Cardiac muscle cell (in vitro differentiated cells and primary cell): ENCODE measurements at regions not wholly inside any gene's neighbourhood (a gene's known extent, or its start where the extent isn't known, plus 50 kb on each side); places are given as distances from the start of the nearest gene placed in this dataset.

Source experiments
- DNase-seq, 2 donors: peaks; one replicate each; pipeline versions ENCODE4 v3.0.0 to v3.0.0-alpha.2; 2010 to 2017; ENCODE audit warnings: low read depth in 1 of 2, low spot score in 1 of 2
- H3K27ac ChIP-seq: fragments of 200-600 bp; sonication (generic); 2 replicates; pipeline ENCODE4 v1.5.1; 2016
- H3K27me3 ChIP-seq: fragments of 200-600 bp; sonication (generic); 2 replicates; pipeline ENCODE4 v1.6.0; 2016; ENCODE audit warnings: control low read depth
- H3K36me3 ChIP-seq: fragments of 200-600 bp; sonication (generic); 2 replicates; pipeline ENCODE4 v1.5.1; 2016; ENCODE audit warnings: control low read depth
- H3K4me1 ChIP-seq: fragments of 200-600 bp; sonication (generic); 2 replicates; pipeline ENCODE4 v1.8.1; 2017; ENCODE audit warnings: low read depth, mild to moderate bottlenecking, mixed run types
- H3K4me3 ChIP-seq: fragments of 200-600 bp; sonication (generic); 2 replicates; pipeline ENCODE4 v1.5.1; 2016; ENCODE audit warnings: mild to moderate bottlenecking
- H3K9me3 ChIP-seq: fragments of 200-600 bp; sonication (generic); 2 replicates; pipeline ENCODE4 v1.5.1; 2017; ENCODE audit warnings: low read depth, mild to moderate bottlenecking, control low read depth
- TF ChIP-seq, protein P1 (sequence below): IDR thresholded peaks from 2 replicates; pipeline ENCODE4 v1.5.1; 2012; ENCODE audit warnings: low read depth, mild to moderate bottlenecking, low read length

DNA sequence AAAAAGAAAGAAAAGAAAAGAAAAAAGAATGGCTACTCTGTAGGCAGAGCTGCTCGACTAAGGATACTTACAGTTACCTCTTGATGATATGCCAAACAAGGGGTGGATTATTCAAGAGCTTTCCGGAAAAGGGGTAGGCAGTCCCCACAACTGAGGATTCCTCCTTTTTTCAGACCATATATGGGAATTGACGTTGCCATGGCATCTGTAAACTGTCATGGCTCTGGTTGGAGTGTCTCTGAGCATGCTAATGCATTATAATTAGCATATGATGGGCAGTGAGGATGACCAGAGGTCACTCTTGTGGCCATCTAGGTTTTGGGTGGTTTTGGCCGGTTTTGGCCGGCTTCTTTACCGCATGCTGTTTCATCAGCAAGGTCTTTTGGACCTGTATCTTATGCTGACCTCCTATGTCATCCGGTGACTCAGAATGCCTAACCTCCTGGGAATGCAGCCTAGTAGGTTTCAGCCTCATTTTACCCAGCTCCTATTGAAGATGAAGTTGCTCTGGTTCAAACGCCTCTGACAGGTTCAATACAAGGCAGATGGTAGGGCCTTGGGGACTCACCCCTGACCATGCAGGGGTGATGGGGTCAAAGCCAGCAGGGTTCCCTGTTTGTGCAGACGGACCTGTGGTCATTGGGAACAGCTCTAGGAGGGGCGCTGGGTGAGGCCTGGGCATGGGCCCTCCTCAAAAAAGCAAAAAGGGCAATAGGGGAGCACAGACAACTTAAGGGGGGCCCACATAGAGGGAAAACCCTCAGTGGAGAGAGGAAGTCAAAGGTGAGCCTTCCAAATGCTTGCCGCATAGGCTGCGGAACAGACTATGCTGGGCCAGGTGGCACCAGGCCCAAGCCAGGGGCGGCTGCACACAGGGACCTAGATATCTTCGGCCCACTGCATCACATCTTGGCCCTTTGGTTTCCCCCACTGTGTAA, 251.2 kb upstream of the RAB6C start:
- no peaks in the 10 kb centered on the region for H3K4me1 ChIP-seq
- DNase-seq: no peak
- no peak overlapping the region for H3K4me3 ChIP-seq
- H3K27me3 ChIP-seq: no peaks in the 10 kb centered on the region
- no peaks in the 10 kb centered on the region for H3K9me3 ChIP-seq
- H3K27ac ChIP-seq: no peak overlapping the region
- no peaks in the 10 kb centered on the region for H3K36me3 ChIP-seq
- TF ChIP-seq, protein P1, sequence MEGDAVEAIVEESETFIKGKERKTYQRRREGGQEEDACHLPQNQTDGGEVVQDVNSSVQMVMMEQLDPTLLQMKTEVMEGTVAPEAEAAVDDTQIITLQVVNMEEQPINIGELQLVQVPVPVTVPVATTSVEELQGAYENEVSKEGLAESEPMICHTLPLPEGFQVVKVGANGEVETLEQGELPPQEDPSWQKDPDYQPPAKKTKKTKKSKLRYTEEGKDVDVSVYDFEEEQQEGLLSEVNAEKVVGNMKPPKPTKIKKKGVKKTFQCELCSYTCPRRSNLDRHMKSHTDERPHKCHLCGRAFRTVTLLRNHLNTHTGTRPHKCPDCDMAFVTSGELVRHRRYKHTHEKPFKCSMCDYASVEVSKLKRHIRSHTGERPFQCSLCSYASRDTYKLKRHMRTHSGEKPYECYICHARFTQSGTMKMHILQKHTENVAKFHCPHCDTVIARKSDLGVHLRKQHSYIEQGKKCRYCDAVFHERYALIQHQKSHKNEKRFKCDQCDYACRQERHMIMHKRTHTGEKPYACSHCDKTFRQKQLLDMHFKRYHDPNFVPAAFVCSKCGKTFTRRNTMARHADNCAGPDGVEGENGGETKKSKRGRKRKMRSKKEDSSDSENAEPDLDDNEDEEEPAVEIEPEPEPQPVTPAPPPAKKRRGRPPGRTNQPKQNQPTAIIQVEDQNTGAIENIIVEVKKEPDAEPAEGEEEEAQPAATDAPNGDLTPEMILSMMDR: no peak

DNA sequence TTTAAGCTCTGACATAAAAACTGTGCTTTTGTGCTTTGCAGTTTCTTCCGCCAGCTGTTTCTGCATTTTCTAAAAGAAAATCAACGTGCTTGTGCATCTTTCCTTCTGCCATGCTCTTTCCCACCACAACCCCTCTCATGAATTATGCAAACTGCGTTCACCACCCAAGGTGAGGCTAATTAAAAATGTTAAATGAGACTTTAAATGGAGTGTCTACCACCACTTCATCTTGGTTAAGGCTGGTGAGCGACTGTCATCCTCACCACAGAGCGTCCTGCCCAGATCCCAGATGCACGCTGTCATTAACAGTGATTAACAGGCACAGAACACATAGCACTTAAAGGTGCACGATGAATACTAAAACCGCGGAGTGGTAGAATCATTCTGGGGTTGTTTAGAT, 250.5 kb upstream of the RAB6C start:
- TF ChIP-seq, protein P1: no peak
- no peaks in the 10 kb centered on the region for H3K4me1 ChIP-seq
- no peaks in the 10 kb centered on the region for H3K36me3 ChIP-seq
- H3K4me3 ChIP-seq: no peak overlapping the region
- no peaks in the 10 kb centered on the region for H3K9me3 ChIP-seq
- H3K27me3 ChIP-seq: no peaks in the 10 kb centered on the region
- H3K27ac ChIP-seq: no peak overlapping the region
- DNase-seq: no peak

DNA sequence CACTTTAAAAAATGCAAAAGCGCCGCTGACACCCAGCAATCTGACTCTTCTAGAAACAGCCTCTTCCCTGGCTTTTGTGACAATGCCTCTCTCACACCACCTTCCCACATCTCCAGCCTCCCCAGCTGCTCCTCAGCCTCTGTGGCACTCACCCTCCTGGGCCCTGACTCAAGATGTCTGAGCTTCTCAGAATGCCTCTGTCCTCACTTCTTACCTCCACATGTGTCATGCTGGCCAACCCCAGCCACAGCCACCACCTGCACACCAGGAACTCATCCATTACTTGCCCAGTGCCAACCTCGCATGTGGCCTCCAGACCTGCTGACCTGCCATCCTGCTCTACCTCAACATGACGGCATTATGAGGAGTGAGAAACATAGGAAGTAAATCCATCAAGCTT, 249.8 kb upstream of the RAB6C start:
- TF ChIP-seq, protein P1: no peak
- Histone ChIP-seq H3K4me1 (no peaks in the 10 kb centered on the region), H3K36me3 (no peaks in the 10 kb centered on the region), H3K4me3 (no peak overlapping the region), H3K27me3 (no peaks in the 10 kb centered on the region), H3K27ac (no peak overlapping the region), H3K9me3 (no peaks in the 10 kb centered on the region)
- no peak for DNase-seq

DNA sequence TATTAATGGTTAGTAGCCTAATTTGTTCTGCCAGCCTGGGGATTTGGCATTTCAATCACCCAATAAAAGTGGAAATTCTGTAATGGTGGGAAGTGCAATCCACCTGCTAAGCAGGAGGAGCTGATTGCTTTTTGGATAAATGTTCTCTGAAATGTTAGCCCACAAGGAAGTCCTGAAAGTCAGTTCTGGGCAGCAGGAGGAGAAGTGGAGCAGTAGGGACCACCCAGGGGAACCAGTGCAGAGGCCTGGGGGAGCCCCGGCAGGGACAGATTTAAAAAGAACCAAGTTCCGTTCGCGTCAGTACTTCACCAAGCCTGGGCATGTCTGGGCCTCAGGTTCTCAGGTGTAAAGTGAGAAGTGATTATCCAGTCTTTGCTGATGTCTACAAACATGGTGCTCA, 248.5 kb upstream of the RAB6C start:
- Histone ChIP-seq H3K36me3 (no peaks in the 10 kb centered on the region), H3K4me1 (no peaks in the 10 kb centered on the region), H3K9me3 (no peaks in the 10 kb centered on the region), H3K27me3 (no peaks in the 10 kb centered on the region), H3K27ac (no peak overlapping the region), H3K4me3 (no peak overlapping the region)
- DNase-seq: no peak
- TF ChIP-seq, protein P1: no peak

DNA sequence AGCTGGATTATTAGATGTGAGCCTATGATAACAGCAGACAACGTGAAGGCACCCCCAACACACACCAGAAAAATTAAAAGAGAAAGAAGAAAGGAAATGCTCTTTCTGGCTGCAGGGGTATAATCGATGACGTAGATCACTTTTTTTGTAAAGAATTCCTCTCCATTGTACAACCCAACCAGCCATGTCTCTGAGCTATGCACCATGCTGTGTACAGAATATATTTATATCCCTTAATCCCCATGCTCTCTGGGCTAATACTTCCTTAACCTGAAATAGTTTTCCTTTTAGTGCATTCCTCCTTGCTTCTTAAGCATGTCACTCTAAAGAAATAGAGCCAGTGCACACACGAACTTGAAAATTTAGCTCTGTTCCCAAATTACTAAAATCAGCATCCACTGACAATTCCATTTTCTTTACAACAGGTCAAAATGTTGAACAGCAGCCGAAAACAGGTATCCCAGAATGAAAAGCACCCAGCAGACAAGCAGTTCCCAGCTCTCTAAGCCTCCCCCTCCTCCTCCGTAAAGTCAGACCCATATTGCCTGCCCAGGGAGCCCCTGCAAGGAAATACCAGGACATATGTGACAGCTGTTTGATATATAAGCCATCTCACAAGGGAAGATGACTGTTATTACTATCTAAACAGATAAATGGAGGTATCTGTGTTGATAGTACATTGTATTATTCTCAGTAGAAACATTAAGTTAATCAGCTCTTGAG, 247.4 kb upstream of the RAB6C start:
- Histone ChIP-seq H3K4me1 (no peaks in the 10 kb centered on the region), H3K4me3 (no peak overlapping the region), H3K36me3 (no peaks in the 10 kb centered on the region), H3K27me3 (no peaks in the 10 kb centered on the region), H3K27ac (no peak overlapping the region), H3K9me3 (no peaks in the 10 kb centered on the region)
- no peak for DNase-seq
- TF ChIP-seq, protein P1: no peak
